ENCODE measurements at regions not wholly inside any gene's neighbourhood (a gene's known extent, or its start where the extent isn't known, plus 50 kb on each side); places are given as distances from the start of the nearest gene placed in this dataset.

DNA sequence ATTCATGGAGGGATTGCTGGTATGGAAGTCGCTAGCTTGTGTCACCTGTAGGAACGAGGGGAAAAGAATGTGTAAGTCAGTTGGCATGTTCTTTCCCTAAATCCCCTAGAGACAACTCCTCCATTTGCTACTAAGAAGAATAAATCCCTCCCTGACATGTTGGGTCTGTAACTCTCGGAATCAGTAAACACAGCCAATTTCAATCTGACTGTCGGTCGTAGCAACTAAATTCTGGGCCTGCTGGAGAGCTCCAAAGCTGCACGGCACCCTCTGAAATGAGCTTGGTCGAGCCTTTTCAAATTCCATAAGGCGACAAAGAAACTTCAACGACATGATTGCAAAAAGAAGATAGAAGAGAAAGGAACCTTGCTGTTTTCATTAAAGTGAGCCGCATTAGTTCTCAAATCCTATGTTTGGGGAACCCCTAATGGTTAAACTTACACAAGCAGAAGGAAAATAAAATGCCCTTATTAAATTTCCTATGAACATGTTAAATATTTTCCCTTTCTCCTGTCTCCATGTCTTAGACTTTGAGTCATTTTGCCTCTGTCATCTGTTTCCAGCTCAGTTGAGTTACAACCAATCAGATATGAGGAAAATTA lies 735.8 kb upstream of the WWC1 start:
- Histone ChIP-seq H3K4me1 (ENCODE audit: control insufficient read depth in 5 of 5, insufficient read depth in 5 of 5, low read length in 5 of 5) (peaks cover 0 to 7% (median 0%) of the 10 kb centered on the region in 5 donors), H3K36me3 (ENCODE audit: control insufficient read depth in 5 of 5, insufficient read depth in 5 of 5, low read length in 5 of 5) (no peaks in the 10 kb centered on the region), H3K4me3 (ENCODE audit: low read depth in 1 of 5, low read length in 5 of 5) (no peak overlapping the region), H3K9ac (ENCODE audit: low read length in 5 of 5) (no peak overlapping the region), H3K27ac (ENCODE audit: low read depth, low read length) (no peak overlapping the region), H3K27me3 (ENCODE audit: control insufficient read depth in 5 of 5, insufficient read depth in 4 of 5, low read length in 5 of 5) (peaks cover 0 to 2% (median 0%) of the 10 kb centered on the region in 5 donors), H3K9me3 (ENCODE audit: control insufficient read depth in 5 of 5, low read length in 5 of 5) (no peaks in the 10 kb centered on the region)

DNA sequence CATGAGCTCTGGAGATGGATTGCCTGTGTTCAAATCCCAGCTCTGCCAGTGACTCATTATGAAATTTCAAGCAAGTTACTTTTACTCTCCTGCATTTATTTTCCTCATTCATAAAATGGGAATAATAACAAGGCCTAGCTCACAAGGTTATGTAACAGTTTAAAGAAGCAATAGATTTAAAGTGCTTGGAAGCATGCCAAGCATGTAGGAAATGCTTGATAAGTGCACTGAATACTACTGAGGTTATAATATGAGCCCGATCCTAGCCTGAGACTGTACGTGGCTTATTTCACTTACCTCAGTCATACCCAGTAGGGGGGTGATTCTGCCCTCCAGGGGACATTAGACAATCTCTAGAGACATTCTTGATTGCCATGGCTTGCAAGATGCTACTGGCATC lies 734.1 kb upstream of the WWC1 start:
- H3K27ac ChIP-seq (ENCODE audit: low read depth, low read length): no peak overlapping the region
- H3K9ac ChIP-seq (ENCODE audit: low read length in 5 of 5): no peak overlapping the region
- H3K4me1 ChIP-seq (ENCODE audit: control insufficient read depth in 5 of 5, insufficient read depth in 5 of 5, low read length in 5 of 5): peaks cover 0 to 5% (median 0%) of the 10 kb centered on the region in 5 donors
- H3K9me3 ChIP-seq (ENCODE audit: control insufficient read depth in 5 of 5, low read length in 5 of 5): no peaks in the 10 kb centered on the region
- H3K36me3 ChIP-seq (ENCODE audit: control insufficient read depth in 5 of 5, insufficient read depth in 5 of 5, low read length in 5 of 5): no peaks in the 10 kb centered on the region
- peaks cover 0 to 2% (median 0%) of the 10 kb centered on the region in 5 donors for H3K27me3 ChIP-seq (ENCODE audit: control insufficient read depth in 5 of 5, insufficient read depth in 4 of 5, low read length in 5 of 5)
- H3K4me3 ChIP-seq (ENCODE audit: low read depth in 1 of 5, low read length in 5 of 5): no peak overlapping the region

DNA sequence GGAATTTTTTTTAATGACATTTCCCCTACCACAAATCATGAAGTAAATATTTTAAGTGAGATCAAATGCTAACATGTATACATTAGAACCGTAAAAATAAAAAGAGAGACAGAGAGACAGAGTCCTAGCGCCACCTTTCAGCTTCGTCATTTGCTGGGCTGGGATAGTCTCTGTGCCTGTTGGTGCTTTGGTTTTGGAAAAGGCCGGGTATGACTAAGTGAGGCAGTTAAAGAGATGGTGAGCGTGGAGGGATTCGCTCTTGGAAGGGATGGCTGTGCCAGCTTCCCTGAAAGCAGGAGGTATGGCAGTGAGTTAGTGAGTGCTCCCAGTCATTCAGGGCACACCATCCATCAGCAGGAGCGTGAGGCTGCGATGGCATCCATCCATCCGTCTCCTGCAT lies 729.6 kb upstream of the WWC1 start:
- Histone ChIP-seq H3K4me1 (ENCODE audit: control insufficient read depth in 5 of 5, insufficient read depth in 5 of 5, low read length in 5 of 5) (no peaks in the 10 kb centered on the region), H3K9me3 (ENCODE audit: control insufficient read depth in 5 of 5, low read length in 5 of 5) (no peaks in the 10 kb centered on the region), H3K36me3 (ENCODE audit: control insufficient read depth in 5 of 5, insufficient read depth in 5 of 5, low read length in 5 of 5) (no peaks in the 10 kb centered on the region), H3K4me3 (ENCODE audit: low read depth in 1 of 5, low read length in 5 of 5) (no peak overlapping the region), H3K9ac (ENCODE audit: low read length in 5 of 5) (no peak overlapping the region), H3K27me3 (ENCODE audit: control insufficient read depth in 5 of 5, insufficient read depth in 4 of 5, low read length in 5 of 5) (peaks cover 0 to 2% (median 0%) of the 10 kb centered on the region in 5 donors), H3K27ac (ENCODE audit: low read depth, low read length) (no peak overlapping the region)

DNA sequence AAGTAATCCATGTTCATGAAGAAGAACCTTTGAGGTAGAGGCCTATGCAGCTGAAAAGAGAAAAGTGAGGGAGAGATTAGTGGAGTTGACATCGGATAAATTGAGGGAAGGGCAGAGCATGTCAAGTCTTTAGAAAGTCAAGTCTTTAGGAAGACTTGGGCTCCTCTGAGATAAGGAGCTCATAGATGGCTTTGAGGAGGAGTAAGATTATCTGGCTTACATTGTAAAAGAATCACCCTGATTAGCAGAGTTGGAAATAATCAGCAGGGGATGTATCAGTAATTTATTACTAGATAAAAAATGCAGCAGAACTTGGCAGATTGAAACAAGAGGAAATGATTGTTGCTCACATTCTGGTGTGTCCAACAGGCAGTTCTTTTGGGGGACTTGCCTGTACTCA lies 727.2 kb upstream of the WWC1 start:
- Histone ChIP-seq H3K9ac (ENCODE audit: low read length in 5 of 5) (no peak overlapping the region), H3K9me3 (ENCODE audit: control insufficient read depth in 5 of 5, low read length in 5 of 5) (no peaks in the 10 kb centered on the region), H3K27me3 (ENCODE audit: control insufficient read depth in 5 of 5, insufficient read depth in 4 of 5, low read length in 5 of 5) (peaks cover 0 to 2% (median 0%) of the 10 kb centered on the region in 5 donors), H3K36me3 (ENCODE audit: control insufficient read depth in 5 of 5, insufficient read depth in 5 of 5, low read length in 5 of 5) (no peaks in the 10 kb centered on the region), H3K4me1 (ENCODE audit: control insufficient read depth in 5 of 5, insufficient read depth in 5 of 5, low read length in 5 of 5) (no peaks in the 10 kb centered on the region), H3K27ac (ENCODE audit: low read depth, low read length) (no peak overlapping the region), H3K4me3 (ENCODE audit: low read depth in 1 of 5, low read length in 5 of 5) (no peak overlapping the region)

DNA sequence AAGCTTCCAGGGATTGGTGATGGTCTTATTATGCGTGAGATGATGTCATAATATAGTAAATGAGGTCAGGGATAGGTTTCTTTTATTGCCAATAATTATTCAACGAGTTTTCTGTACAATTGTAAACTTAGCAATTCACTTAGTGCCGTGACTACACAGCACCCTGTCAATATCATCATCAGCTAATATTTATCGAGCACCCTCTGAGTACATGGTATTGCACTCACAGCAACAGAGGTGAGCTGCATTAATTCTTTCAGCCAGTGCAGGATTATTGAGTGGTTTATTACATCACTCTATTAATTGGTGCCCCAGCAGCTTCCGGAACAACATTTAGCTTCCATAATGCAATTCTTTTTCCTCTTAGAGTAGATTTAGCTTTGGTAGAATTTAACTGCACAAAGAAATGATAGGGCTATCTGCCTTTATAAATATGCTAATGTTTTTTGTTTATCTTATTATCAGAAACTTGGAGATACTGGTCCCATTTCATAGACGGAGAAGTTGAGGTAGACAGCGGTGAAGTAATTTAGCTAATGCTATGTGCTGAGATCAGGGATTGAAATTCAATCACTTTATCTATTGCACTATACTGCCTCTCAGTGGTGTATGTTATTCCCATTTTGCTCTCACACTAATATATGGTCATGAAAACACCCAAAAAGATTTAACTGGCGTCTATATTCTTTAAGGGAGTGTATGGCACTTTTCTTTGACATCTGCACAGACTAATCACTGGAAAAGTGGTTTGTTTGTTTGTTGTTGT lies 726.1 kb upstream of the WWC1 start:
- Histone ChIP-seq H3K4me3 (ENCODE audit: low read depth in 1 of 5, low read length in 5 of 5) (no peak overlapping the region), H3K4me1 (ENCODE audit: control insufficient read depth in 5 of 5, insufficient read depth in 5 of 5, low read length in 5 of 5) (no peaks in the 10 kb centered on the region), H3K27ac (ENCODE audit: low read depth, low read length) (no peak overlapping the region), H3K9me3 (ENCODE audit: control insufficient read depth in 5 of 5, low read length in 5 of 5) (no peaks in the 10 kb centered on the region), H3K9ac (ENCODE audit: low read length in 5 of 5) (no peak overlapping the region), H3K36me3 (ENCODE audit: control insufficient read depth in 5 of 5, insufficient read depth in 5 of 5, low read length in 5 of 5) (no peaks in the 10 kb centered on the region), H3K27me3 (ENCODE audit: control insufficient read depth in 5 of 5, insufficient read depth in 4 of 5, low read length in 5 of 5) (peaks cover 0 to 4% (median 1%) of the 10 kb centered on the region in 5 donors)

DNA sequence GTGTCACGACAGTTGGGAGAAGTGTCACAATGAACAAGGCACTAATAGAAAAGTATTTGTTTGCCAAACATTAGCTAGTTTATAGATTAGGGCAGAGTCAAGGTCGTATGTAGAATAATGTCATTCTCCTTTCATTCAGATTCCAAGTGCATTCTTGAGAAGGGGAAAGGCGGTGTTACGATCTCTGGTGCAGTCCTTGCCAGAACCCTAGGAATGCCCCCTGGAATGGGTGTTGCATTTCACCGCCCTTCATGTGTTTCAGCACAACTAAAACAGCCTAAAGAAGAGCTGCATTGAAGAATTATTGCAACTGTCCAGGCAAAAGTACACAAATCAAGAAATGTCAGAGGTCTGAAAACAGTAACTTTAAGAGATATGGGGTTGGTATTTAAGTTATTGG lies 721.0 kb upstream of the WWC1 start:
- no peaks in the 10 kb centered on the region for H3K36me3 ChIP-seq (ENCODE audit: control insufficient read depth in 5 of 5, insufficient read depth in 5 of 5, low read length in 5 of 5)
- peaks cover 0 to 8% (median 3%) of the 10 kb centered on the region in 5 donors for H3K4me1 ChIP-seq (ENCODE audit: control insufficient read depth in 5 of 5, insufficient read depth in 5 of 5, low read length in 5 of 5)
- H3K4me3 ChIP-seq (ENCODE audit: low read depth in 1 of 5, low read length in 5 of 5): no peak overlapping the region
- no peak overlapping the region for H3K27ac ChIP-seq (ENCODE audit: low read depth, low read length)
- no peak overlapping the region for H3K9ac ChIP-seq (ENCODE audit: low read length in 5 of 5)
- no peaks in the 10 kb centered on the region for H3K9me3 ChIP-seq (ENCODE audit: control insufficient read depth in 5 of 5, low read length in 5 of 5)
- H3K27me3 ChIP-seq (ENCODE audit: control insufficient read depth in 5 of 5, insufficient read depth in 4 of 5, low read length in 5 of 5): peaks cover 0 to 27% (median 18%) of the 10 kb centered on the region in 5 donors

DNA sequence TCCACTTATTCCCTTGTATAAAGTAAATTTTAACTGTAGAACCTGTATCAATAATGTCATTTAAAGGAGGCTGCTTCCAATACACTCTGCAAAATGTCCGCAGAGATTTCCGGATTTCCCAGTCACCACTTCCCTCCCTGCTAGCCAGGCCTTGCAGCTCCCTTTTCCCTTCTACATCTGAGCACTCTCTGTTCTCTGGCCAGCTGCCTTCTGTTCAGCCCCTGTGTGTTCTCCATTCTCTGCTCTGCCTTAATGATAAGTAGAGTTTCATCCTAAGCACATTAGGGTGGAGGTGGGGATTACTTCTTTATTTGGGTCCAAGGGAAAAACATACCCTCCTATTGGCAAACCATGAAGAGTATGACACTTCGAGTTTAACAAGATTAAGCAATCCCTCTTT lies 719.6 kb upstream of the WWC1 start:
- Histone ChIP-seq H3K27ac (ENCODE audit: low read depth, low read length) (no peak overlapping the region), H3K27me3 (ENCODE audit: control insufficient read depth in 5 of 5, insufficient read depth in 4 of 5, low read length in 5 of 5) (peaks cover 0 to 33% (median 18%) of the 10 kb centered on the region in 5 donors), H3K4me1 (ENCODE audit: control insufficient read depth in 5 of 5, insufficient read depth in 5 of 5, low read length in 5 of 5) (peaks cover 0 to 8% (median 3%) of the 10 kb centered on the region in 5 donors), H3K4me3 (ENCODE audit: low read depth in 1 of 5, low read length in 5 of 5) (no peak overlapping the region), H3K36me3 (ENCODE audit: control insufficient read depth in 5 of 5, insufficient read depth in 5 of 5, low read length in 5 of 5) (no peaks in the 10 kb centered on the region), H3K9me3 (ENCODE audit: control insufficient read depth in 5 of 5, low read length in 5 of 5) (no peaks in the 10 kb centered on the region), H3K9ac (ENCODE audit: low read length in 5 of 5) (no peak overlapping the region)

DNA sequence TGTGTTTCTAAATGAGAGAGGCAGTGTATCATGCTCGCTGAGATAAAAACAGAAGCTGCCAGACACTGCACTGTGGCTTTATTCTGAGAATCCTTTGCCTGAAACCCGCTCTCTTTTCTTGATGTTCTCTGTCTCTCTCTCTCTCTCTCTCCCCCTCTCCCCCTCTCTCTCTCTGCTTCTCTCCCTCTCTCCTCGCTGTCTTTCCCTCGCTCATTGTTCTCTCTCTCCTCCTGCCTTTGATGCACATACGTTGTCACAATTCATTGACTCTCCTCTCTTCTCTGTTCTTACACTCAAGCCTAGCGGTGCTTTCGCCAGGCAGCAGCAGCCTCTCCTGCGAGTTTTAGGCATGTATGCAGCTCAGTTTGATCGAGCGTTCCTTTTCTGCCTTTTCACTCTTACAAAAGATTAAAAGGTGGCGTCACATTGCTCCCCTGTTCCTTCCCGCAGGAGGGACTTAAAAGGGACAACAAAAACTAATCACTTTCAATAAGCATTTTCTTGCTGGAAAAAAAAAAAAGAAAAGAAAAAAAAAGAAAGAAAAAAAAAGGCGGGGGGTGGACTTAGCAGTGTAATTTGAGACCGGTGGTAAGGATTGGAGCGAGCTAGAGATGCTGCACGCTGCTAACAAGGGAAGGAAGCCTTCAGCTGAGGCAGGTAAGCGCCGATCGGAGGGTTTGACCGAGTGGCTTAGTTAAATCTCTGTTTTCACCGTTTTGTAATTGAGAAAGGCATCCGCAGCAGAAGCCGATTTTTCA lies 717.9 kb upstream of the WWC1 start:
- Histone ChIP-seq H3K4me3 (ENCODE audit: low read depth in 1 of 5, low read length in 5 of 5) (peak overlapping the region in 4 of 5 donors; percentile 23 to 42 (median 32)), H3K4me1 (ENCODE audit: control insufficient read depth in 5 of 5, insufficient read depth in 5 of 5, low read length in 5 of 5) (peaks cover 0 to 8% (median 3%) of the 10 kb centered on the region in 5 donors), H3K36me3 (ENCODE audit: control insufficient read depth in 5 of 5, insufficient read depth in 5 of 5, low read length in 5 of 5) (no peaks in the 10 kb centered on the region), H3K9me3 (ENCODE audit: control insufficient read depth in 5 of 5, low read length in 5 of 5) (no peaks in the 10 kb centered on the region), H3K27me3 (ENCODE audit: control insufficient read depth in 5 of 5, insufficient read depth in 4 of 5, low read length in 5 of 5) (peaks cover 2 to 43% (median 27%) of the 10 kb centered on the region in 5 donors), H3K9ac (ENCODE audit: low read length in 5 of 5) (no peak overlapping the region), H3K27ac (ENCODE audit: low read depth, low read length) (no peak overlapping the region)

DNA sequence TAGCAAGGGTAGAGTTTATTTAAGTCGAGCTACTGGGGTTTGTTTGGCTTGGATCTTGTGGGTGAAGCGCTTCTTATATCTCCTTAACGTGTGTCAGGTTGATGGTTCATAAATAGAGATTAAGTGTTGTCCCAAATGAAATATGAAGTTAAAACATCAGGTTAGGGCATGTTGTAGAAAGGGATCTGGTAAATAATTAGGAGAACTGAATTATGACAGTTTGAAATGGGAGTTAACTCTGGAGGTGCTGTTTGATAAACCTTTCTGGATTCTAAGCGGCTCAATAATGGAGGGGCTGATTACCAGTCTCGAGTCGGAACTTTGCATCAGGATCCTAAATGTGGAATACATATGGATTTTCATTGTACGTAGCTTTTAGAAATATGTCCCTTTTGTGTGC lies 717.0 kb upstream of the WWC1 start:
- Histone ChIP-seq H3K9ac (ENCODE audit: low read length in 5 of 5) (no peak overlapping the region), H3K4me1 (ENCODE audit: control insufficient read depth in 5 of 5, insufficient read depth in 5 of 5, low read length in 5 of 5) (peaks cover 0 to 8% (median 3%) of the 10 kb centered on the region in 5 donors), H3K27me3 (ENCODE audit: control insufficient read depth in 5 of 5, insufficient read depth in 4 of 5, low read length in 5 of 5) (peaks cover 2 to 45% (median 27%) of the 10 kb centered on the region in 5 donors), H3K27ac (ENCODE audit: low read depth, low read length) (no peak overlapping the region), H3K36me3 (ENCODE audit: control insufficient read depth in 5 of 5, insufficient read depth in 5 of 5, low read length in 5 of 5) (no peaks in the 10 kb centered on the region), H3K4me3 (ENCODE audit: low read depth in 1 of 5, low read length in 5 of 5) (no peak overlapping the region), H3K9me3 (ENCODE audit: control insufficient read depth in 5 of 5, low read length in 5 of 5) (no peaks in the 10 kb centered on the region)

DNA sequence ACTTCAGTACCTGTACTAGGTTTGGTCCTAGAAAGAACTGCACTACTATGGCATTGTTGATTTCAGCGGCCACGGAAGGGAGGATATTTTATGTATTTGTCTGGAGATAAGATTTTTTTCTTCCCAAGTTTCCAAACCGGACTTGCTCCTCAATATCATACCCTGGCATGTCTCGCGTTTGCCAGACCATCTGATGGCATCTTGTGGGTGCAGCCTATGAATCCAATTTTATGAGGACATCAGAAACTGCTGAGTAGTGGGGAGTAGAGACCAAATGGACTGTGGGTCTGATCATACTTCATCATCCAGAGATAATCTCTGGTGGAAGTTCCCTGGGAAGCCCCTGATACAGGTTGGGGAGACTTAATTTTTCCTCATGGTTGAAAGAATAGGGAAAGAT lies 716.1 kb upstream of the WWC1 start:
- H3K9me3 ChIP-seq (ENCODE audit: control insufficient read depth in 5 of 5, low read length in 5 of 5): no peaks in the 10 kb centered on the region
- H3K4me1 ChIP-seq (ENCODE audit: control insufficient read depth in 5 of 5, insufficient read depth in 5 of 5, low read length in 5 of 5): peaks cover 0 to 8% (median 3%) of the 10 kb centered on the region in 5 donors
- peaks cover 2 to 42% (median 27%) of the 10 kb centered on the region in 5 donors for H3K27me3 ChIP-seq (ENCODE audit: control insufficient read depth in 5 of 5, insufficient read depth in 4 of 5, low read length in 5 of 5)
- H3K4me3 ChIP-seq (ENCODE audit: low read depth in 1 of 5, low read length in 5 of 5): no peak overlapping the region
- no peak overlapping the region for H3K27ac ChIP-seq (ENCODE audit: low read depth, low read length)
- no peak overlapping the region for H3K9ac ChIP-seq (ENCODE audit: low read length in 5 of 5)
- H3K36me3 ChIP-seq (ENCODE audit: control insufficient read depth in 5 of 5, insufficient read depth in 5 of 5, low read length in 5 of 5): no peaks in the 10 kb centered on the region

Measured in subcutaneous abdominal adipose tissue (tissue), 5 donors.